RWPE1 (cell line): ENCODE measurements at regions not wholly inside any gene's neighbourhood (a gene's known extent, or its start where the extent isn't known, plus 50 kb on each side); places are given as distances from the start of the nearest gene placed in this dataset.

Experiments used
- CTCF ChIA-PET: fragments of 350-600 bp; sonication (Branson Sonifier 250); formaldehyde crosslinking; extraction: SDS; loops from one replicate; lab custom pipeline; 2021; lab: Yijun Ruan, JAX
- POLR2A ChIA-PET: fragments of 400-600 bp; formaldehyde crosslinking; extraction: SDS; loops from one replicate; lab custom pipeline; 2020; ENCODE audit warnings: antibody characterized with exemption; ENCODE audit not compliant: low non-redundant PET; lab: Yijun Ruan, JAX
- DNase-seq: peaks from one replicate; pipeline ENCODE4 v3.0.0; 2012; ENCODE audit warnings: low spot score
- H3K27ac ChIP-seq: fragments of 450-650 bp; 2 replicates; pipeline ENCODE4 v1.5.1; 2017
- TF ChIP-seq, protein P1 (sequence below): fragments of 450-650 bp; conservative IDR thresholded peaks from 2 replicates; pipeline ENCODE4 v1.5.1; 2017; ENCODE audit warnings: low read depth, mild to moderate bottlenecking

DNA sequence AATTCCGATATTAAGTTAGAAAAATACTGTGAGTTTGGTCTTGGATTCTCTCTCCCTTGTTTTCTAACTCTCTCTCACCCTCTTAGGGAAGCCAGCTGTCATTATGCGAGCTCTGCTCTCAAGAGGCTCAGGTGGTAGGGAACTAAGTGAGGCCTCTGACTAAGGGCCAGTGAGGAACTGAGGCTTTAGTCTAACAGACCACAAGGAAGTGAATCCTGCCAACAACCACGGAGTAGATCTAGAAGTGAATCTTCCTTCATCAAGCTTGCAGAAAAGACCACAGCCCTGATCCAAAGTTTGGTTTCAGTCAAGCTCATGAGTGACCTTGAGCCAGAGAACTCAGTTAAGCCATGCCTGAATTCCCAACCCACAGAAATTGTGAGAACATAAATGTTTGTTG lies 180.1 kb upstream of the PRMT6 start:
- ChIA-PET CTCF (interaction anchor here (0.5 to 0.7 kb wide), 2 partner anchors 13 to 254 kb away, joined by 3 read pairs; no protein-coding TSS in a partner anchor), POLR2A (no interaction called here)
- TF ChIP-seq, protein P1, sequence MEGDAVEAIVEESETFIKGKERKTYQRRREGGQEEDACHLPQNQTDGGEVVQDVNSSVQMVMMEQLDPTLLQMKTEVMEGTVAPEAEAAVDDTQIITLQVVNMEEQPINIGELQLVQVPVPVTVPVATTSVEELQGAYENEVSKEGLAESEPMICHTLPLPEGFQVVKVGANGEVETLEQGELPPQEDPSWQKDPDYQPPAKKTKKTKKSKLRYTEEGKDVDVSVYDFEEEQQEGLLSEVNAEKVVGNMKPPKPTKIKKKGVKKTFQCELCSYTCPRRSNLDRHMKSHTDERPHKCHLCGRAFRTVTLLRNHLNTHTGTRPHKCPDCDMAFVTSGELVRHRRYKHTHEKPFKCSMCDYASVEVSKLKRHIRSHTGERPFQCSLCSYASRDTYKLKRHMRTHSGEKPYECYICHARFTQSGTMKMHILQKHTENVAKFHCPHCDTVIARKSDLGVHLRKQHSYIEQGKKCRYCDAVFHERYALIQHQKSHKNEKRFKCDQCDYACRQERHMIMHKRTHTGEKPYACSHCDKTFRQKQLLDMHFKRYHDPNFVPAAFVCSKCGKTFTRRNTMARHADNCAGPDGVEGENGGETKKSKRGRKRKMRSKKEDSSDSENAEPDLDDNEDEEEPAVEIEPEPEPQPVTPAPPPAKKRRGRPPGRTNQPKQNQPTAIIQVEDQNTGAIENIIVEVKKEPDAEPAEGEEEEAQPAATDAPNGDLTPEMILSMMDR: no peak
- no peak overlapping the region for H3K27ac ChIP-seq
- no peak for DNase-seq

GRCh38 chr1:106879538-106879937 lies 176.9 kb upstream of the PRMT6 start:
- CTCF ChIA-PET: no interaction called here
- no peak for DNase-seq
- POLR2A ChIA-PET: no interaction called here
- TF ChIP-seq, protein P1: no peak
- H3K27ac ChIP-seq: no peak overlapping the region

GRCh38 chr1:106880226-106880625 lies 176.2 kb upstream of the PRMT6 start:
- ChIA-PET POLR2A (no interaction called here), CTCF (no interaction called here)
- TF ChIP-seq, protein P1: no peak
- DNase-seq: no peak
- H3K27ac ChIP-seq: no peak overlapping the region

GRCh38 chr1:106883208-106883607 lies 173.3 kb upstream of the PRMT6 start:
- TF ChIP-seq, protein P1: no peak
- DNase-seq: no peak
- ChIA-PET POLR2A (no interaction called here), CTCF (no interaction called here)
- H3K27ac ChIP-seq: no peak overlapping the region

DNA sequence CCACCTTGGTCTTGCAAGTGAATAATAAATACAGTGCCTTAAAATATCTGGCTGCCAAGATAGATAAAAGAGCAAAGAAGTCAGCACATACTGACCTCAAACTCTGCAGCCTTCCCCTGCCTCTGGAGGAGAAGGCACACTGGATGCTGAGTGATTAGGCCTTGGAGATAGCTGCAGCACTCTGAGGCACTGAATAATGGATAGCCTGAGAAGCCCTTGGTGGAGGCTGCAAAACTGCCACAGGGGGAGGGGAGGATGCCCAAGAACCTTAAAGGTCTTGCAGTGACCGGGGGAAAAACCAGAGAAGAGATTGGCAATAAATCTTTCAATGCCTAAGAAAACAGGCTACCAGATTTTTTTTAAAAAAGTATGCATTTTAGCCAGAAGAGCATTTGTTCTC lies 167.4 kb upstream of the PRMT6 start:
- H3K27ac ChIP-seq: no peak overlapping the region
- ChIA-PET CTCF (interaction anchor here (0.7 kb wide), 2 partner anchors 12 to 1837 kb away, joined by 3 to 10 read pairs; no protein-coding TSS in a partner anchor), POLR2A (no interaction called here)
- no peak for DNase-seq
- TF ChIP-seq, protein P1: no peak

GRCh38 chr1:106889583-106889982 lies 166.9 kb upstream of the PRMT6 start:
- no peak overlapping the region for H3K27ac ChIP-seq
- CTCF ChIA-PET: no interaction called here
- POLR2A ChIA-PET: no interaction called here
- no peak for DNase-seq
- TF ChIP-seq, protein P1: no peak
